Muscle of leg (tissue), 3 donors: ENCODE measurements at regions not wholly inside any gene's neighbourhood (a gene's known extent, or its start where the extent isn't known, plus 50 kb on each side); places are given as distances from the start of the nearest gene placed in this dataset.
"Not testable (repeated sequence)": the region's sequence is repeated elsewhere in the genome, so short reads cannot be mapped to it uniquely, and the experiment has no call there.

Source experiments
- DNase-seq: peaks from one replicate; pipeline ENCODE4 v3.0.0; 2013
- H3K27ac ChIP-seq: one replicate; pipeline ENCODE4 v1.5.1; 2013; ENCODE audit warnings: mild to moderate bottlenecking, low read length, control low read depth
- H3K27me3 ChIP-seq: one replicate; pipeline ENCODE4 v1.6.1; 2013; ENCODE audit warnings: low read length; ENCODE audit not compliant: control insufficient read depth, insufficient read depth
- H3K36me3 ChIP-seq: one replicate; pipeline ENCODE4 v1.6.1; 2013; ENCODE audit warnings: low read length; ENCODE audit not compliant: control insufficient read depth, insufficient read depth
- H3K4me1 ChIP-seq: one replicate; pipeline ENCODE4 v1.6.1; 2013; ENCODE audit warnings: low read length; ENCODE audit not compliant: control insufficient read depth, insufficient read depth
- H3K4me3 ChIP-seq: one replicate; pipeline ENCODE4 v1.5.1; 2013; ENCODE audit warnings: low read length, control low read depth
- H3K9me3 ChIP-seq: replicated peaks from 2 replicates; pipeline ENCODE4 v1.6.1; 2013; ENCODE audit warnings: low read depth, low read length; ENCODE audit not compliant: control insufficient read depth
- WGBS: methylation state at CpG from one replicate; pipeline ENCODE4 v1.1.5; 2013; ENCODE audit warnings: missing lambda C conversion rate; ENCODE audit not compliant: insufficient coverage; 5-methylcytosine and 5-hydroxymethylcytosine counted together

DNA sequence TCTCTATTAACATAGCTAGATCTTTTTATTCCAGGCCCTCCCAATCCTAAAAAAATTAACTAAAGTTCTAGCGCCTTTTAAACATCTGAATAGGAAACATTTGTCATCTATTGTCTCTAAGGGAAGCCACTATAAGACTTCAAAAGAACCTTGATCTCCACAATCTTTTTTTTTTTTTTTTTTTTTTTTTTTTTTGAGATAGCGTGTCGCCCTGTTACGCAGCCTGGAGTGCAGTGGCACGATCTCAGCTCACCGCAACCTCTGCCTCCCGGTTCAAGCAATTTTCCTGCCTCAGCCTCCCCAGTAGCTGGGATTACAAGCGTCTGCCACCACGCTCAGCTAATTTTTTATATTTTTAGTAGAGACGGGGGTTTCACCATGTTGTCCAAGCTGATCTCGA, 526.5 kb upstream of the HTR2C start:
- not testable (repeated sequence) for DNase-seq, H3K4me3 ChIP-seq, H3K36me3 ChIP-seq, H3K9me3 ChIP-seq, H3K4me1 ChIP-seq, H3K27ac ChIP-seq, H3K27me3 ChIP-seq
- 80% methylated on average over 1 of the region's 11 CpGs for WGBS

DNA sequence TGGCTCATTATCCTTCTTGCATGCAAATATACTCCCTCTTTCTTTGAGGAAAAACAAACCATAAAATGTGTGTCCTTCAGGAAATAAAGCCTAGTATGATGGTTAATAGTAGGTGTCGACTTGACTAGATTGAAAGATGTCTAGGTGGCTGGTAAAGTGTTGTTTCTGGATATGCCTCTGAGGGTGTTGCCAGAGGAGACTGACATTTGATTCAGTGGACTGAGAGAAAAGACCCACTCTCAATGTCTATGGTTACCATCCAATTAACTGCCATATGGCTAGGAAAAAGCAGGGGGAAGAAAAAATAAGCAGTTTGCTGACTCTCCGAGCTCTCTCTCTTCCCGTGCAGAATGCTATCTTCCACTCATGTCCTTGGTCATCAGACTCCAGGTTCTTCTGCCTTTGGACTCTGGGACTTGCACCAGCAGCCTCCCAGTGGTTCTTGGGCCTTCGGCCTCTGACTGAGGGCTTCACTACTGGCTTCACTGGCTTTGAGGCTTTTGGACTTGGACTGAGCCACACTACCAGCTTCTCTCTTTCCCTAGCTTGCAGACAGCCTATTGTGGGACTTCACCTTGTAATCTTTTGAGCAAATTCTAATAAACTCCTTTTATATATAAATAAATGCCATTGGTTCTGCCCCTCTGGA, 532.1 kb upstream of the HTR2C start:
- Histone ChIP-seq H3K4me3 (no peak overlapping the region), H3K27ac (no peak overlapping the region), H3K27me3 (peaks cover 10% of the 10 kb centered on the region), H3K4me1 (no peaks in the 10 kb centered on the region), H3K9me3 (no peaks in the 10 kb centered on the region), H3K36me3 (no peaks in the 10 kb centered on the region)
- no peak for DNase-seq
- 53% methylated on average over 2 of the region's 4 CpGs for WGBS

DNA sequence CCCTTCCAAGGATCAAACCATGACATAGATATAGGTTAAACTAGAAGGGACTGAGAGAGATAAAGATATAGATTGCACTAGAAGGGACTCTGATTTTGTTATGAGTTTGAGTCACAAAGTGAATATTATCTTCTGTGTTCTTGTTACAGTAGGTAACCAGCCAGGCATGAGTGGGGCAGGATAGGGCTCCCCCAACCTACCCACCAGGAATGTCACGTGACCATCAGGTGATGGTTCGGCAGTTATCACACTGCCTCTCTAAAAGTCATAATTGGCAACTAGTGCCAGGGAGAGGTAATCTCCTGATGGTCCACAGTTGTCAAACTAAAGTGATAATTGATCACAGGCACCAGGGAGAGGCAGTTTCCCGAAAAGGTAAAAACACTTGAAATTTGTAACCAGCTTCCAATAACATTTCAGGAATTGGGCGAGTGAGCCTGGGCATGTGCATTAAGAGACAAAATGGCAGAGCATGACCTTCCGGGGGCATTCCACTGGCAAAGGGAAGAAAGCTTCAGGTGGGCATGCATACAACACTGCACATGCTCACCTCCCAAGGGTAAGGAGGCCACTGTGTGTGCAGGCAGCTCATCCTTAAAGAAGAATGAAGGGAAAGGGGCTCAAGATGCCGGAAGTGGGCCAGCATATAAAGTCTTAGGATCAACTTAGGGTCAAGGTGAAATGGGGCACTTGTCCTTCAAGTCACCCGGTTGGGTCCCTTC, 533.6 kb upstream of the HTR2C start:
- WGBS = 74% methylated on average over 4 of the region's 7 CpGs
- H3K4me3 ChIP-seq = no peak overlapping the region
- no peaks in the 10 kb centered on the region for H3K36me3 ChIP-seq

DNA sequence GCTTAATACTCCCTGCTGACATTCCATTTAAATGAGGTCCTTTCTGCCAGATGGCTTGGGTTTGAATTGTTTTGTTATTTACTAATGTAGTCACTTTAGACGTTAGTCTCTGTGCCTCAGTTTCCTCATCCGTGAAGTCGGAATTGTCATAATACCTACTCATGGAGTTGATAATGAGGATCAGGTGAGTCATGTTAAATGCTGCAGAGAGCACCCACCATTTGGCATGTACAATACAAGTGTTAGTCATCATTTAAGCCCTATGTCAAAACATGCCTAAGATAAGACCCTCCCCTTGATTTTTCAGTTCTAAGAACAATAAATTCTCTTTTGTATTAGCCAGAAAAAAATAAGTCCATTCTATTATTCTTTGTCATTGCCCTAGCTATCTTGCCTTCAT, 534.8 kb upstream of the HTR2C start:
- Histone ChIP-seq H3K4me3 (no peak overlapping the region), H3K27me3 (peaks cover 14% of the 10 kb centered on the region), H3K4me1 (no peaks in the 10 kb centered on the region), H3K36me3 (no peaks in the 10 kb centered on the region), H3K9me3 (no peaks in the 10 kb centered on the region), H3K27ac (no peak overlapping the region)
- no peak for DNase-seq
- WGBS = no CpG with 5 or more reads among the region's 3 CpGs

More for the DNA sequence above, 533.6 kb upstream of the HTR2C start:
- H3K27ac ChIP-seq = no peak overlapping the region
- DNase-seq = no peak
- H3K9me3 ChIP-seq = no peaks in the 10 kb centered on the region
- peaks cover 14% of the 10 kb centered on the region for H3K27me3 ChIP-seq
- no peaks in the 10 kb centered on the region for H3K4me1 ChIP-seq

- Histone ChIP-seq H3K36me3 (no peaks in the 10 kb centered on the region), H3K4me1 (no peaks in the 10 kb centered on the region), H3K9me3 (no peaks in the 10 kb centered on the region), H3K4me3 (no peak overlapping the region), H3K27ac (no peak overlapping the region), H3K27me3 (peaks cover 14% of the 10 kb centered on the region)
- WGBS = 53% methylated on average over 7 of the region's 7 CpGs
- DNase-seq = no peak
Observed at GRCh38 chrX:114047558-114047957, 536.3 kb upstream of the HTR2C start.

DNA sequence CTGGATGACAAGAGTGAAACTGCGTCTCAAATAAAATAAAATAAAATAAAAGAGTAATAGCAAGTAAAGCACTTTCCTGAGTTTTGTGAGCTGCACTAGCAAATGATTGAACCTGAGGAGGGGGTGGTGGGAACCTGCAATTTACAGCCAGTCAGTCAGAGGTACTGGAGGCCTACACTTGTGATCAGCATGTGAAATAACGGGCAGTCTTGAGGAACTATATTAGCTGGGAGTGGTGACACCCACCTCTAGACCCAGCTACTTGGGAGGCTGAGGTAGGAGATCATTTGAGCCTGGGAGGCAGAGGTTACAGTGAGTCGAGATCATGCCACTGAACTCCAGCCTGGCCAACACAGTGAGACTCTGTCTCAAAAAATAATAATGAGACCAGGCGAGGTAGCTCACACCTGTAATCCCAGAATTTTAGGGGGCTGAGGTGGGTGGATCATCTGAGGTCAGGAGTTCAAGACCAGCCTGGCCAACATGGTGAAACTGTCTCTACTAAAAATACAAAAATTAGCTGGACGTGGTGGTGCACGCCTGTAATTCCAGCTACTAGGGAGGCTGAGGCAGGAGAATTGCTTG, 537.1 kb upstream of the HTR2C start:
- no peaks in the 10 kb centered on the region for H3K36me3 ChIP-seq
- no peak overlapping the region for H3K4me3 ChIP-seq
- no peak for DNase-seq
- H3K4me1 ChIP-seq = no peaks in the 10 kb centered on the region
- H3K27ac ChIP-seq = no peak overlapping the region
- H3K27me3 ChIP-seq = peaks cover 12% of the 10 kb centered on the region
- H3K9me3 ChIP-seq = no peaks in the 10 kb centered on the region
- 100% methylated on average over 1 of the region's 6 CpGs for WGBS

DNA sequence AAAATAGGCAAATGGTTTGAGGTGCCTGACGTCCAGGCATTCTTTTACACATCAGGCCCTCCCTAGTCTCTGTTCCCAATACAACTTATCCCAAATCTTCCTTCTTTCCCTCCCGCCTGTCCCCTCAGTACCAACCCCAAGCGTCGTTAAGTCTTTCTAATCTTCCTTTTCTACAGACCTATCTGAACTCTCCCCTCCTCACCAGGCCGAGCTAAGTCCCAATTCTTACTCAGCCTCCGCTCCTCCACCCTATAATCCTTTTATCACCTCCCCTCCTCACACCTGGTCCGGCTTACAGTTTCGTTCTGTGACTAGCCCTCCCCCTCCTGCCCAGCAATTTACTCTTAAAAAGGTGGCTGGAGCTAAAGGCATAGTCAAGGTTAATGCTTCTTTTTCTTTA, 542.4 kb upstream of the HTR2C start:
- H3K36me3 ChIP-seq, H3K9me3 ChIP-seq, DNase-seq, H3K27ac ChIP-seq, H3K4me1 ChIP-seq, H3K4me3 ChIP-seq: not testable (repeated sequence)
- WGBS = 66% methylated on average over 5 of the region's 8 CpGs
- peaks cover 12% of the 10 kb centered on the region for H3K27me3 ChIP-seq

DNA sequence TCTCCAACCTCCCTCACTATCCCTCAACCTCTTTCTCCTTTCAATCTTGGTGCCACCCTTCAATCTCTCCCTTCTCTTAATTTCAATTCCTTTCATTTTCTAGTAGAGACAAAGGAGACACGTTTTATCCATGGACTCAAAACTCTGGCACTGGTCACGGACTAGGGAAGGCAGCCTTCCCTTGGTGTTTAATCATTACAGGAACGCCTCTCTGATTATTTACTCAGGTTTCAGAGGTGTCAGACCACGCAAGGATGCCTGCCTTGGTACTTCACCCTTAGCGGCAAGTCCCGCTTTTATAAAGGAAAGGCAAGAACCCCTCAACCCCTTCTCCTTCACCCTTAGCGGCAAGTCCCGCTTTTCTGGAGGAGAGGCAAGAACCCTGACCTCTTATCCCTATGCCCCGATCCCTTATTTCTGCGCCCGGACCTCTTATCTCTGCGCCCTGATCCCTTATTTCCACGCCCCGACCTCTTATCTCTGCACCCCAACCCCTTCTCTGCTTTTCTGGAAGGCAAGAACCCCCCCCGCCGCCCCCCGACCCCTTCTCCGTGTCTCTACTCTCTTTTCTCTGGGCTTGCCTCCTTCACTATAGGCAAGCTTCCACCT, 543.1 kb upstream of the HTR2C start:
- H3K4me3 ChIP-seq, H3K9me3 ChIP-seq, H3K27ac ChIP-seq, H3K4me1 ChIP-seq, H3K36me3 ChIP-seq, DNase-seq: not testable (repeated sequence)
- peaks cover 14% of the 10 kb centered on the region for H3K27me3 ChIP-seq
- WGBS = 75% methylated on average over 6 of the region's 18 CpGs

DNA sequence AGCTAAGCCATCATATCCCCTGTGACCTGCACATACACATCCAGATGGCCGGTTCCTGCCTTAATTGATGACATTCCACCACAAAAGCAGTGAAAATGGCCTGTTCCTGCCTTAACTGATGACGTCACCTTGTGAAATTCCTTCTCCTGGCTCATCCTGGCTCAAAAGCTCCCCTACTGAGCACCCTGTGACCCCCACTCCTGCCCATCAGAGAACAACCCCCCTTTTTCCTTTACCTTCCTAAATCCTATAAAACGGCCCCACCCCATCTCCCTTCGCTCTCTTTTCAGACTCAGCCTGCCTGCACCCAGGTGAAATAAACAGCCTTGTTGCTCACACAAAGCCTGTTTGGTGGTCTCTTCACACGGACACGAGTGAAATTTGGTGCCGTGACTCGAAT, 543.8 kb upstream of the HTR2C start:
- peaks cover 14% of the 10 kb centered on the region for H3K27me3 ChIP-seq
- H3K27ac ChIP-seq, H3K36me3 ChIP-seq, H3K4me3 ChIP-seq, DNase-seq, H3K4me1 ChIP-seq, H3K9me3 ChIP-seq: not testable (repeated sequence)
- WGBS = 62% methylated on average over 3 of the region's 8 CpGs

GRCh38 chrX:114038358-114038757, 545.5 kb upstream of the HTR2C start:
- no CpG with 5 or more reads among the region's 1 CpG for WGBS
- DNase-seq = no peak

More at GRCh38 chrX:114038358-114038757, 545.5 kb upstream of the HTR2C start:
- Histone ChIP-seq H3K27ac (no peak overlapping the region), H3K4me1 (no peaks in the 10 kb centered on the region), H3K9me3 (no peaks in the 10 kb centered on the region), H3K27me3 (peaks cover 16% of the 10 kb centered on the region), H3K4me3 (no peak overlapping the region), H3K36me3 (no peaks in the 10 kb centered on the region)
